HepG2 (cell line): ENCODE measurements at regions not wholly inside any gene's neighbourhood (a gene's known extent, or its start where the extent isn't known, plus 50 kb on each side); places are given as distances from the start of the nearest gene placed in this dataset.

ENCODE experiments used
- ATAC-seq: fragments of 200-7000 bp; cut with Tn5 transposase; 3 replicates; pipeline ENCODE4 v1.9.1; 2020; ENCODE audit warnings: mild to moderate bottlenecking, moderate library complexity
- BruUV-seq: library from RNA; stranded (reverse); fragments of 400-500 nt; replicated peaks from 2 replicates; lab custom pipeline; 2021; lab: Mats Ljungman, UMichigan
- CTCF ChIA-PET: fragments of 300-600 bp; formaldehyde crosslinking; extraction: SDS; loops from one replicate; lab custom pipeline; 2021; ENCODE audit warnings: low total read pairs, inconsistent platforms, low intra/inter-chr PET ratio; lab: Yijun Ruan, JAX
- POLR2A ChIA-PET: fragments of 350-600 bp; sonication (Branson Sonifier 250); formaldehyde crosslinking; loops from one replicate; lab custom pipeline; 2020; ENCODE audit warnings: antibody characterized with exemption, inconsistent platforms; lab: Yijun Ruan, JAX
- DNase-seq: peaks from one replicate; pipeline ENCODE4 v3.0.0-alpha.2; 2015; ENCODE audit warnings: low spot score
- FAIRE-seq: peaks from 3 replicates; lab custom pipeline; 2011; peaks lifted over from hg19 to GRCh38; lab: Jason Lieb, UNC
- H2AFZ ChIP-seq: one replicate; pipeline ENCODE4 v1.6.1; 2011; ENCODE audit warnings: low read length, inconsistent platforms
- H3K27ac ChIP-seq: fragments of 300-600 bp; 3 replicates; pipeline ENCODE4 v1.8.0; 2011; ENCODE audit warnings: mixed run types, mild to moderate bottlenecking, mixed read lengths, low read length, inconsistent platforms; ENCODE audit not compliant: insufficient read depth; ENCODE audit errors: extremely low read length
- H3K27me3 ChIP-seq, 2 experiments: fragments of 200-600 bp in 1 of 2; 2 replicates in 1 of 2; 3 replicates in 1 of 2; pipeline versions ENCODE4 v1.6.0 to v1.8.0; 2011; ENCODE audit warnings: low read length in 2 of 2, mild to moderate bottlenecking in 2 of 2, moderate library complexity in 2 of 2, inconsistent platforms in 1 of 2; ENCODE audit not compliant: insufficient read depth in 2 of 2, control insufficient read depth in 1 of 2
- H3K36me3 ChIP-seq, 2 experiments: fragments of 200-600 bp in 1 of 2; replicated peaks in 1 of 2; 2 replicates in 1 of 2; 3 replicates in 1 of 2; pipeline versions ENCODE4 v1.5.1 to v1.8.0; 2011; ENCODE audit warnings: low read length in 2 of 2, inconsistent platforms in 1 of 2; ENCODE audit not compliant: insufficient read depth in 2 of 2, control insufficient read depth in 1 of 2
- H3K4me1 ChIP-seq: 2 replicates; pipeline ENCODE4 v1.5.1; 2012; ENCODE audit warnings: low read length, inconsistent platforms; ENCODE audit not compliant: insufficient read depth
- H3K4me2 ChIP-seq: 2 replicates; pipeline ENCODE4 v1.6.0; 2011; ENCODE audit warnings: low read depth, low read length, inconsistent platforms
- H3K4me3 ChIP-seq, 3 experiments: fragments of 200-600 bp in 1 of 3; sonication (generic), shearing (Covaris generic) in 1 of 3; replicated peaks in 1 of 3; 2 replicates each; pipeline ENCODE4 v1.5.1; 2011 to 2016; ENCODE audit warnings: low read length in 3 of 3, inconsistent platforms in 2 of 3, low read depth in 2 of 3, mild to moderate bottlenecking in 2 of 3, control low read depth in 1 of 3, mixed read lengths in 1 of 3; ENCODE audit not compliant: insufficient read depth in 1 of 3
- H3K79me2 ChIP-seq: one replicate; pipeline ENCODE4 v1.6.1; 2011; ENCODE audit warnings: low read length, inconsistent platforms; ENCODE audit not compliant: insufficient read depth
- H3K9ac ChIP-seq: 2 replicates; pipeline ENCODE4 v1.6.0; 2011; ENCODE audit warnings: mild to moderate bottlenecking, low read depth, low read length, inconsistent platforms; ENCODE audit not compliant: insufficient read depth
- H3K9me3 ChIP-seq: 2 replicates; pipeline ENCODE4 v1.5.1; 2012; ENCODE audit warnings: mild to moderate bottlenecking, low read length
- H4K20me1 ChIP-seq: 2 replicates; pipeline ENCODE4 v1.6.0; 2011; ENCODE audit warnings: inconsistent platforms, mild to moderate bottlenecking, low read length, moderate library complexity; ENCODE audit not compliant: insufficient read depth
- BCL6 ChIP-seq: IDR thresholded peaks from 2 replicates; pipeline ENCODE4 v1.6.1; 2016; ENCODE audit warnings: missing genetic modification reagents, missing compliant biosample characterization
- GLI4 ChIP-seq: sonication (generic); formaldehyde crosslinking; IDR thresholded peaks from 2 replicates; pipeline ENCODE4 v1.5.1; 2020; ENCODE audit warnings: missing genetic modification reagents, mild to moderate bottlenecking, moderate library complexity, borderline replicate concordance
- GPN1 ChIP-seq: sonication (generic); formaldehyde crosslinking; IDR thresholded peaks from 2 replicates; pipeline ENCODE4 v1.5.1; 2020; ENCODE audit warnings: missing genetic modification reagents, borderline replicate concordance
- ISL2 ChIP-seq: sonication (generic); formaldehyde crosslinking; IDR thresholded peaks from 2 replicates; pipeline ENCODE4 v1.5.0; 2020; ENCODE audit warnings: missing genetic modification reagents
- PCBP2 ChIP-seq: fragments of 200-400 bp; formaldehyde crosslinking; optimal IDR thresholded peaks from 2 replicates; pipeline ENCODE3; 2018; ENCODE audit warnings: low read length, low read depth; ENCODE audit not compliant: poor library complexity, severe bottlenecking
- POGZ ChIP-seq: sonication (generic); formaldehyde crosslinking; IDR thresholded peaks from 2 replicates; pipeline ENCODE4 v1.4.0; 2020; ENCODE audit warnings: mild to moderate bottlenecking, missing genetic modification reagents
- ZHX2 ChIP-seq, 2 experiments: sonication (generic) in 1 of 2; formaldehyde crosslinking in 1 of 2; IDR thresholded peaks; 2 replicates each; pipeline versions ENCODE4 v1.6.1 to v1.9.0; 2014 to 2022; ENCODE audit warnings: antibody characterized with exemption in 1 of 2, borderline replicate concordance in 1 of 2, inconsistent platforms in 1 of 2, low read depth in 1 of 2, missing genetic modification reagents in 1 of 2
- ZNF337 ChIP-seq: sonication (generic); formaldehyde crosslinking; IDR thresholded peaks from 2 replicates; pipeline ENCODE4 v1.5.1; 2020; ENCODE audit warnings: missing genetic modification reagents, low read depth, mild to moderate bottlenecking, borderline replicate concordance
- ZNF496 ChIP-seq: sonication (generic); formaldehyde crosslinking; IDR thresholded peaks from 2 replicates; pipeline ENCODE4 v1.8.1; 2023; ENCODE audit warnings: mild to moderate bottlenecking, moderate library complexity, missing genetic modification reagents; ENCODE audit not compliant: insufficient replicate concordance
- ZNF543 ChIP-seq: sonication (generic); formaldehyde crosslinking; IDR thresholded peaks from 2 replicates; pipeline ENCODE4 v1.4.0; 2020; ENCODE audit warnings: mild to moderate bottlenecking, missing genetic modification reagents
- ZNF670 ChIP-seq: sonication (generic); formaldehyde crosslinking; IDR thresholded peaks from 2 replicates; pipeline ENCODE4 v1.8.0; 2022; ENCODE audit warnings: mild to moderate bottlenecking, missing genetic modification reagents, borderline replicate concordance
- ZSCAN9 ChIP-seq: IDR thresholded peaks from 2 replicates; pipeline ENCODE4 v1.6.1; 2016; ENCODE audit warnings: borderline replicate concordance
- WGBS: methylation state at CpG from one replicate; pipeline ENCODE4 v1.1.6; 2017; ENCODE audit warnings: low lambda C conversion rate; 5-methylcytosine and 5-hydroxymethylcytosine counted together
- in situ Hi-C: cut with HindIII; loops from 2 replicates; pipeline ENCODE4 v1.10.0; 2017; ENCODE audit warnings: low pct_unique_long_range_greater_than_20kb; ENCODE audit not compliant: extremely low pct_ligation_motif_present
- intact Hi-C: fragments of 100-400 bp; cut with micrococcal nuclease; formaldehyde crosslinking; loops from one replicate; pipeline ENCODE4 v1.10.0; 2022; ENCODE audit not compliant: unreplicated experiment
- TF ChIP-seq, protein P1 (sequence below): sonication (generic); formaldehyde crosslinking; IDR thresholded peaks from 2 replicates; pipeline ENCODE4 v1.5.0; 2020; ENCODE audit warnings: missing genetic modification reagents

DNA sequence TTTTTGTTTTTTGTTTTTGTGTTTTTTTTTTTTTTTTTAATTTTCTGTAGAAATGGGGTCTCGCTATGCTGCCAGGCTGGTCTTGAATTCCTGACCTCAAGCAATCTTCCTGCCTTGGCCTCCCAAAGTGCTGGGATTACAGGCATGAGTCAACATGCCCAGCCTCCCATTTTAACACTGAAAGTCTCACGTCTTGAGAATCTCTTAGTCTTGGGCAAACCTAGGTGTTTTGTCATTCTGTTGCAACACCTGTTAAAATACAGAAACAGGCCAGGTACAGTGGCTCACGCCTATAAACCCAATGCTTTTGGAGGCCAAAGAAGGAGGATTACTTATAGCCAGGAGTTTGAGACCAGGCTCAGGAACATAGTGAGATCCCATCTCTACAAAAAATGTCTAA is 599.0 kb downstream of the TLR4 start:
- Histone ChIP-seq H3K36me3 (no peaks in the 10 kb centered on the region), H3K9ac (no peak overlapping the region), H3K4me3 (no peak overlapping the region), H2AFZ (no peak overlapping the region), H3K79me2 (no peaks in the 10 kb centered on the region), H3K27me3 (no peaks in the 10 kb centered on the region), H3K4me1 (no peaks in the 10 kb centered on the region), H3K9me3 (peaks cover 90% of the 10 kb centered on the region), H3K27ac (no peak overlapping the region), H4K20me1 (no peaks in the 10 kb centered on the region), H3K4me2 (no peak overlapping the region)
- DNase-seq (no peak), FAIRE-seq (no peak), ATAC-seq (no peak)
- intact Hi-C loops, result no loop called here
- TF ChIP-seq, protein P1, sequence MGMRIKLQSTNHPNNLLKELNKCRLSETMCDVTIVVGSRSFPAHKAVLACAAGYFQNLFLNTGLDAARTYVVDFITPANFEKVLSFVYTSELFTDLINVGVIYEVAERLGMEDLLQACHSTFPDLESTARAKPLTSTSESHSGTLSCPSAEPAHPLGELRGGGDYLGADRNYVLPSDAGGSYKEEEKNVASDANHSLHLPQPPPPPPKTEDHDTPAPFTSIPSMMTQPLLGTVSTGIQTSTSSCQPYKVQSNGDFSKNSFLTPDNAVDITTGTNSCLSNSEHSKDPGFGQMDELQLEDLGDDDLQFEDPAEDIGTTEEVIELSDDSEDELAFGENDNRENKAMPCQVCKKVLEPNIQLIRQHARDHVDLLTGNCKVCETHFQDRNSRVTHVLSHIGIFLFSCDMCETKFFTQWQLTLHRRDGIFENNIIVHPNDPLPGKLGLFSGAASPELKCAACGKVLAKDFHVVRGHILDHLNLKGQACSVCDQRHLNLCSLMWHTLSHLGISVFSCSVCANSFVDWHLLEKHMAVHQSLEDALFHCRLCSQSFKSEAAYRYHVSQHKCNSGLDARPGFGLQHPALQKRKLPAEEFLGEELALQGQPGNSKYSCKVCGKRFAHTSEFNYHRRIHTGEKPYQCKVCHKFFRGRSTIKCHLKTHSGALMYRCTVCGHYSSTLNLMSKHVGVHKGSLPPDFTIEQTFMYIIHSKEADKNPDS (CRISPR knock-in tag), result no peak
- TF ChIP-seq ZNF543 (CRISPR knock-in tag) (no peak), GLI4 (CRISPR knock-in tag) (no peak), ZNF496 (CRISPR knock-in tag) (no peak), PCBP2 (no peak), GPN1 (no peak), POGZ (CRISPR knock-in tag) (no peak), ZSCAN9 (no peak), ZNF337 (no peak), BCL6 (CRISPR knock-in tag) (no peak), ZHX2 (IDR thresholded peaks at IDR 0.05; ENCODE audit: low read depth) (no peak), ZHX2 (CRISPR knock-in tag; IDR thresholded peaks at IDR 0.05; ENCODE audit: borderline replicate concordance) (no peak), ISL2 (CRISPR knock-in tag) (no peak), ZNF670 (CRISPR knock-in tag) (no peak)
- ChIA-PET CTCF (no interaction called here), POLR2A (no interaction called here)
- no TSS peak for BruUV-seq
- in situ Hi-C loops, result no loop called here
- 2% methylated on average over 3 of the region's 3 CpGs for WGBS
